ENCODE measurements at regions not wholly inside any gene's neighbourhood (a gene's known extent, or its start where the extent isn't known, plus 50 kb on each side); places are given as distances from the start of the nearest gene placed in this dataset.

DNA sequence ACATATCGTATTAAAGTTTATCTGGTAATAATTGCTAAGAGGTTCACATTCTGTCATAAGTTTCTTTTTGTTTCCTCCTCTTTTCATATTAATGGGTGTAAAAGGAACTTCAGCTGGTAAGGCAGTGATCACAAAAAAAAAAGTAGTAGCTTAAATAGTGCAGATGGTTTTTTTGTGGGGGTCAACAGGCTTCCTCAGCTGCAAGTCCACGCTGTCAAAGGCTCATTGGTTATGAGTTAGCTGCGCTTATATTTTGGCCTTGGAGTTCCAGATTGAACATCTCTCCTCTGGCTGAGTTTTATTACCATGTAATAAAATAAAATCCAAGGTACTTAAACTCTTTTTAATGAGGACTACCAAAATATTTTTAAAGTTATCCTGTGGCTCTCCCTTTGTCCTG, 277.0 kb upstream of the ZEB2 start:
- TF ChIP-seq POLR2AphosphoS5 (IDR thresholded peaks at IDR 0.05; ENCODE audit: low read depth) (no peak), EZH2 (IDR thresholded peaks at IDR 0.05; ENCODE audit: low read depth, unreplicated experiment) (no peak), EZH2phosphoT487 (IDR thresholded peaks at IDR 0.05; ENCODE audit: unreplicated experiment) (no peak), CREB1 (CRISPR knock-in tag; IDR thresholded peaks at IDR 0.05; ENCODE audit: low read depth) (no peak), JUNB (IDR thresholded peaks at IDR 0.05; ENCODE audit: unreplicated experiment) (no peak), STAT1 (IDR thresholded peaks at IDR 0.05; ENCODE audit: unreplicated experiment) (no peak), NANOG (IDR thresholded peaks at IDR 0.05; ENCODE audit: borderline replicate concordance) (no peak), ZNF331 (CRISPR knock-in tag; IDR thresholded peaks at IDR 0.05; ENCODE audit: low read depth) (no peak), ZNF114 (CRISPR knock-in tag; IDR thresholded peaks at IDR 0.05) (no peak)
- TF ChIP-seq, protein P1, sequence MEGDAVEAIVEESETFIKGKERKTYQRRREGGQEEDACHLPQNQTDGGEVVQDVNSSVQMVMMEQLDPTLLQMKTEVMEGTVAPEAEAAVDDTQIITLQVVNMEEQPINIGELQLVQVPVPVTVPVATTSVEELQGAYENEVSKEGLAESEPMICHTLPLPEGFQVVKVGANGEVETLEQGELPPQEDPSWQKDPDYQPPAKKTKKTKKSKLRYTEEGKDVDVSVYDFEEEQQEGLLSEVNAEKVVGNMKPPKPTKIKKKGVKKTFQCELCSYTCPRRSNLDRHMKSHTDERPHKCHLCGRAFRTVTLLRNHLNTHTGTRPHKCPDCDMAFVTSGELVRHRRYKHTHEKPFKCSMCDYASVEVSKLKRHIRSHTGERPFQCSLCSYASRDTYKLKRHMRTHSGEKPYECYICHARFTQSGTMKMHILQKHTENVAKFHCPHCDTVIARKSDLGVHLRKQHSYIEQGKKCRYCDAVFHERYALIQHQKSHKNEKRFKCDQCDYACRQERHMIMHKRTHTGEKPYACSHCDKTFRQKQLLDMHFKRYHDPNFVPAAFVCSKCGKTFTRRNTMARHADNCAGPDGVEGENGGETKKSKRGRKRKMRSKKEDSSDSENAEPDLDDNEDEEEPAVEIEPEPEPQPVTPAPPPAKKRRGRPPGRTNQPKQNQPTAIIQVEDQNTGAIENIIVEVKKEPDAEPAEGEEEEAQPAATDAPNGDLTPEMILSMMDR (conservative IDR thresholded peaks at IDR 0.05; ENCODE audit: low read depth in 2 of 2) = no peak
- TF ChIP-seq, protein P2, sequence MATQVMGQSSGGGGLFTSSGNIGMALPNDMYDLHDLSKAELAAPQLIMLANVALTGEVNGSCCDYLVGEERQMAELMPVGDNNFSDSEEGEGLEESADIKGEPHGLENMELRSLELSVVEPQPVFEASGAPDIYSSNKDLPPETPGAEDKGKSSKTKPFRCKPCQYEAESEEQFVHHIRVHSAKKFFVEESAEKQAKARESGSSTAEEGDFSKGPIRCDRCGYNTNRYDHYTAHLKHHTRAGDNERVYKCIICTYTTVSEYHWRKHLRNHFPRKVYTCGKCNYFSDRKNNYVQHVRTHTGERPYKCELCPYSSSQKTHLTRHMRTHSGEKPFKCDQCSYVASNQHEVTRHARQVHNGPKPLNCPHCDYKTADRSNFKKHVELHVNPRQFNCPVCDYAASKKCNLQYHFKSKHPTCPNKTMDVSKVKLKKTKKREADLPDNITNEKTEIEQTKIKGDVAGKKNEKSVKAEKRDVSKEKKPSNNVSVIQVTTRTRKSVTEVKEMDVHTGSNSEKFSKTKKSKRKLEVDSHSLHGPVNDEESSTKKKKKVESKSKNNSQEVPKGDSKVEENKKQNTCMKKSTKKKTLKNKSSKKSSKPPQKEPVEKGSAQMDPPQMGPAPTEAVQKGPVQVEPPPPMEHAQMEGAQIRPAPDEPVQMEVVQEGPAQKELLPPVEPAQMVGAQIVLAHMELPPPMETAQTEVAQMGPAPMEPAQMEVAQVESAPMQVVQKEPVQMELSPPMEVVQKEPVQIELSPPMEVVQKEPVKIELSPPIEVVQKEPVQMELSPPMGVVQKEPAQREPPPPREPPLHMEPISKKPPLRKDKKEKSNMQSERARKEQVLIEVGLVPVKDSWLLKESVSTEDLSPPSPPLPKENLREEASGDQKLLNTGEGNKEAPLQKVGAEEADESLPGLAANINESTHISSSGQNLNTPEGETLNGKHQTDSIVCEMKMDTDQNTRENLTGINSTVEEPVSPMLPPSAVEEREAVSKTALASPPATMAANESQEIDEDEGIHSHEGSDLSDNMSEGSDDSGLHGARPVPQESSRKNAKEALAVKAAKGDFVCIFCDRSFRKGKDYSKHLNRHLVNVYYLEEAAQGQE (IDR thresholded peaks at IDR 0.05; ENCODE audit: unreplicated experiment) = no peak
- TF ChIP-seq, protein P3, sequence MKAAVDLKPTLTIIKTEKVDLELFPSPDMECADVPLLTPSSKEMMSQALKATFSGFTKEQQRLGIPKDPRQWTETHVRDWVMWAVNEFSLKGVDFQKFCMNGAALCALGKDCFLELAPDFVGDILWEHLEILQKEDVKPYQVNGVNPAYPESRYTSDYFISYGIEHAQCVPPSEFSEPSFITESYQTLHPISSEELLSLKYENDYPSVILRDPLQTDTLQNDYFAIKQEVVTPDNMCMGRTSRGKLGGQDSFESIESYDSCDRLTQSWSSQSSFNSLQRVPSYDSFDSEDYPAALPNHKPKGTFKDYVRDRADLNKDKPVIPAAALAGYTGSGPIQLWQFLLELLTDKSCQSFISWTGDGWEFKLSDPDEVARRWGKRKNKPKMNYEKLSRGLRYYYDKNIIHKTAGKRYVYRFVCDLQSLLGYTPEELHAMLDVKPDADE (IDR thresholded peaks at IDR 0.05) = no peak
- TF ChIP-seq, protein P4, sequence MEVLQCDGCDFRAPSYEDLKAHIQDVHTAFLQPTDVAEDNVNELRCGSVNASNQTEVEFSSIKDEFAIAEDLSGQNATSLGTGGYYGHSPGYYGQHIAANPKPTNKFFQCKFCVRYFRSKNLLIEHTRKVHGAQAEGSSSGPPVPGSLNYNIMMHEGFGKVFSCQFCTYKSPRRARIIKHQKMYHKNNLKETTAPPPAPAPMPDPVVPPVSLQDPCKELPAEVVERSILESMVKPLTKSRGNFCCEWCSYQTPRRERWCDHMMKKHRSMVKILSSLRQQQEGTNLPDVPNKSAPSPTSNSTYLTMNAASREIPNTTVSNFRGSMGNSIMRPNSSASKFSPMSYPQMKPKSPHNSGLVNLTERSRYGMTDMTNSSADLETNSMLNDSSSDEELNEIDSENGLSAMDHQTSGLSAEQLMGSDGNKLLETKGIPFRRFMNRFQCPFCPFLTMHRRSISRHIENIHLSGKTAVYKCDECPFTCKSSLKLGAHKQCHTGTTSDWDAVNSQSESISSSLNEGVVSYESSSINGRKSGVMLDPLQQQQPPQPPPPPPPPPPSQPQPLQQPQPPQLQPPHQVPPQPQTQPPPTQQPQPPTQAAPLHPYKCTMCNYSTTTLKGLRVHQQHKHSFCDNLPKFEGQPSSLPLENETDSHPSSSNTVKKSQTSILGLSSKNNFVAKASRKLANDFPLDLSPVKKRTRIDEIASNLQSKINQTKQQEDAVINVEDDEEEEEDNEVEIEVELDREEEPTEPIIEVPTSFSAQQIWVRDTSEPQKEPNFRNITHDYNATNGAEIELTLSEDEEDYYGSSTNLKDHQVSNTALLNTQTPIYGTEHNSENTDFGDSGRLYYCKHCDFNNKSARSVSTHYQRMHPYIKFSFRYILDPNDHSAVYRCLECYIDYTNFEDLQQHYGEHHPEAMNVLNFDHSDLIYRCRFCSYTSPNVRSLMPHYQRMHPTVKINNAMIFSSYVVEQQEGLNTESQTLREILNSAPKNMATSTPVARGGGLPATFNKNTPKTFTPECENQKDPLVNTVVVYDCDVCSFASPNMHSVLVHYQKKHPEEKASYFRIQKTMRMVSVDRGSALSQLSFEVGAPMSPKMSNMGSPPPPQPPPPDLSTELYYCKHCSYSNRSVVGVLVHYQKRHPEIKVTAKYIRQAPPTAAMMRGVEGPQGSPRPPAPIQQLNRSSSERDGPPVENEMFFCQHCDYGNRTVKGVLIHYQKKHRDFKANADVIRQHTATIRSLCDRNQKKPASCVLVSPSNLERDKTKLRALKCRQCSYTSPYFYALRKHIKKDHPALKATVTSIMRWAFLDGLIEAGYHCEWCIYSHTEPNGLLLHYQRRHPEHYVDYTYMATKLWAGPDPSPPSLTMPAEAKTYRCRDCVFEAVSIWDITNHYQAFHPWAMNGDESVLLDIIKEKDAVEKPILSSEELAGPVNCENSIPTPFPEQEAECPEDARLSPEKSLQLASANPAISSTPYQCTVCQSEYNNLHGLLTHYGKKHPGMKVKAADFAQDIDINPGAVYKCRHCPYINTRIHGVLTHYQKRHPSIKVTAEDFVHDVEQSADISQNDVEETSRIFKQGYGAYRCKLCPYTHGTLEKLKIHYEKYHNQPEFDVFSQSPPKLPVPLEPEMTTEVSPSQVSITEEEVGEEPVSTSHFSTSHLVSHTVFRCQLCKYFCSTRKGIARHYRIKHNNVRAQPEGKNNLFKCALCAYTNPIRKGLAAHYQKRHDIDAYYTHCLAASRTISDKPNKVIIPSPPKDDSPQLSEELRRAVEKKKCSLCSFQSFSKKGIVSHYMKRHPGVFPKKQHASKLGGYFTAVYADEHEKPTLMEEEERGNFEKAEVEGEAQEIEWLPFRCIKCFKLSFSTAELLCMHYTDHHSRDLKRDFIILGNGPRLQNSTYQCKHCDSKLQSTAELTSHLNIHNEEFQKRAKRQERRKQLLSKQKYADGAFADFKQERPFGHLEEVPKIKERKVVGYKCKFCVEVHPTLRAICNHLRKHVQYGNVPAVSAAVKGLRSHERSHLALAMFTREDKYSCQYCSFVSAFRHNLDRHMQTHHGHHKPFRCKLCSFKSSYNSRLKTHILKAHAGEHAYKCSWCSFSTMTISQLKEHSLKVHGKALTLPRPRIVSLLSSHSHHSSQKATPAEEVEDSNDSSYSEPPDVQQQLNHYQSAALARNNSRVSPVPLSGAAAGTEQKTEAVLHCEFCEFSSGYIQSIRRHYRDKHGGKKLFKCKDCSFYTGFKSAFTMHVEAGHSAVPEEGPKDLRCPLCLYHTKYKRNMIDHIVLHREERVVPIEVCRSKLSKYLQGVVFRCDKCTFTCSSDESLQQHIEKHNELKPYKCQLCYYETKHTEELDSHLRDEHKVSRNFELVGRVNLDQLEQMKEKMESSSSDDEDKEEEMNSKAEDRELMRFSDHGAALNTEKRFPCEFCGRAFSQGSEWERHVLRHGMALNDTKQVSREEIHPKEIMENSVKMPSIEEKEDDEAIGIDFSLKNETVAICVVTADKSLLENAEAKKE (CRISPR knock-in tag; IDR thresholded peaks at IDR 0.05) = no peak

Data from GM23338 (cell line).